Mesenchymal stem cell (in vitro differentiated cells and primary cell): ENCODE measurements at regions not wholly inside any gene's neighbourhood (a gene's known extent, or its start where the extent isn't known, plus 50 kb on each side); places are given as distances from the start of the nearest gene placed in this dataset.

Experiments used
- DNase-seq: peaks from one replicate; pipeline ENCODE4 v3.0.0-alpha.2; 2013
- H2AFZ ChIP-seq: one replicate; pipeline ENCODE4 v1.6.1; 2013; ENCODE audit warnings: low read depth, mild to moderate bottlenecking, control low read depth, inconsistent platforms, low read length, moderate library complexity
- H2AK5ac ChIP-seq: 2 replicates; pipeline ENCODE4 v1.6.1; 2013; ENCODE audit warnings: low read length, moderate library complexity, mild to moderate bottlenecking, inconsistent platforms; ENCODE audit not compliant: severe bottlenecking
- H2BK120ac ChIP-seq: one replicate; pipeline ENCODE4 v1.6.1; 2013; ENCODE audit warnings: low read depth, mild to moderate bottlenecking, inconsistent platforms, low read length, moderate library complexity
- H2BK12ac ChIP-seq, 2 experiments: one replicate each; pipeline ENCODE4 v1.6.1; 2013; ENCODE audit warnings: inconsistent platforms in 2 of 2, low read length in 2 of 2, mild to moderate bottlenecking in 2 of 2, moderate library complexity in 2 of 2, control low read depth in 1 of 2
- H2BK15ac ChIP-seq: one replicate; pipeline ENCODE4 v1.6.1; 2013; ENCODE audit warnings: mild to moderate bottlenecking, low read depth, inconsistent platforms; ENCODE audit not compliant: poor library complexity, severe bottlenecking
- H2BK5ac ChIP-seq: 2 replicates; pipeline ENCODE4 v1.6.1; 2013; ENCODE audit warnings: low read depth, mild to moderate bottlenecking, low read length, control low read depth, inconsistent platforms; ENCODE audit not compliant: poor library complexity, severe bottlenecking
- H3K14ac ChIP-seq, 2 experiments: one replicate each; pipeline ENCODE4 v1.6.1; 2013; ENCODE audit warnings: inconsistent platforms in 2 of 2, low read length in 2 of 2, control low read depth in 1 of 2, mild to moderate bottlenecking in 1 of 2, moderate library complexity in 1 of 2
- H3K18ac ChIP-seq, 2 experiments: one replicate each; pipeline ENCODE4 v1.6.1; 2013; ENCODE audit warnings: inconsistent platforms in 2 of 2, low read length in 2 of 2, control low read depth in 1 of 2, low read depth in 1 of 2, mild to moderate bottlenecking in 1 of 2
- H3K23ac ChIP-seq, 2 experiments: one replicate each; pipeline ENCODE4 v1.6.1; 2013; ENCODE audit warnings: inconsistent platforms in 2 of 2, low read length in 2 of 2, mild to moderate bottlenecking in 2 of 2, moderate library complexity in 2 of 2, control low read depth in 1 of 2
- H3K27ac ChIP-seq: 2 replicates; pipeline ENCODE4 v1.5.1; 2013; ENCODE audit warnings: mild to moderate bottlenecking, moderate library complexity, low read length, control low read depth, inconsistent platforms; ENCODE audit not compliant: poor library complexity, severe bottlenecking
- H3K27me3 ChIP-seq, 2 experiments: 2 replicates each; pipeline versions ENCODE4 v1.6.1 to v1.7.0; 2013; ENCODE audit warnings: low read length in 2 of 2, mild to moderate bottlenecking in 2 of 2, moderate library complexity in 2 of 2, control low read depth in 1 of 2, inconsistent platforms in 1 of 2; ENCODE audit not compliant: control insufficient read depth in 1 of 2, insufficient read depth in 1 of 2
- H3K36me3 ChIP-seq, 2 experiments: 2 replicates each; pipeline versions ENCODE4 v1.6.1 to v1.7.0; 2013; ENCODE audit warnings: low read length in 2 of 2, control low read depth in 1 of 2, inconsistent platforms in 1 of 2, low read depth in 1 of 2, mild to moderate bottlenecking in 1 of 2; ENCODE audit not compliant: insufficient read depth in 2 of 2, control insufficient read depth in 1 of 2
- H3K4ac ChIP-seq, 2 experiments: one replicate each; pipeline ENCODE4 v1.6.1; 2013; ENCODE audit warnings: inconsistent platforms in 2 of 2, low read length in 2 of 2, mild to moderate bottlenecking in 2 of 2, moderate library complexity in 2 of 2, control low read depth in 1 of 2, low read depth in 1 of 2
- H3K4me1 ChIP-seq: 2 replicates; pipeline ENCODE4 v1.6.1; 2013; ENCODE audit warnings: low read depth, low read length, control low read depth; ENCODE audit not compliant: control insufficient read depth, insufficient read depth
- H3K4me2 ChIP-seq: 2 replicates; pipeline ENCODE4 v1.6.1; 2013; ENCODE audit warnings: low read length, mild to moderate bottlenecking, inconsistent platforms; ENCODE audit not compliant: poor library complexity, severe bottlenecking
- H3K4me3 ChIP-seq, 2 experiments: 2 replicates each; pipeline versions ENCODE4 v1.5.1 to v1.7.0; 2013; ENCODE audit warnings: low read length in 2 of 2, mild to moderate bottlenecking in 2 of 2, control low read depth in 1 of 2, low read depth in 1 of 2; ENCODE audit not compliant: insufficient read depth in 1 of 2
- H3K79me1 ChIP-seq: replicated peaks from 2 replicates; pipeline ENCODE4 v1.6.1; 2013; ENCODE audit warnings: mild to moderate bottlenecking, control low read depth, low read length, inconsistent platforms; ENCODE audit not compliant: poor library complexity, severe bottlenecking
- H3K9ac ChIP-seq: 2 replicates; pipeline ENCODE4 v1.7.0; 2013; ENCODE audit warnings: mild to moderate bottlenecking, low read length, moderate library complexity
- H3K9me3 ChIP-seq: 2 replicates; pipeline ENCODE4 v1.7.0; 2013; ENCODE audit warnings: mild to moderate bottlenecking, low read length; ENCODE audit not compliant: control insufficient read depth
- H4K8ac ChIP-seq: one replicate; pipeline ENCODE4 v1.6.1; 2013; ENCODE audit warnings: inconsistent platforms, mild to moderate bottlenecking, low read length, moderate library complexity
- H4K91ac ChIP-seq: one replicate; pipeline ENCODE4 v1.6.1; 2013; ENCODE audit warnings: mild to moderate bottlenecking, low read length, inconsistent platforms
- WGBS: methylation state at CpG from one replicate; pipeline ENCODE4 v1.1.7; 2013; ENCODE audit warnings: mixed read lengths; 5-methylcytosine and 5-hydroxymethylcytosine counted together

GRCh38 chr12:126874427-126875026 lies 1392.4 kb upstream of the TMEM132C start:
- H3K27me3 ChIP-seq, result no peaks in the 10 kb centered on the region
- H3K9ac ChIP-seq, result no peak overlapping the region
- no peak overlapping the region for H2BK15ac ChIP-seq
- no peak overlapping the region for H3K14ac ChIP-seq
- H3K4ac ChIP-seq, result no peak overlapping the region
- H2AK5ac ChIP-seq, result no peak overlapping the region
- H3K23ac ChIP-seq, result no peak overlapping the region
- no peak overlapping the region for H3K4me2 ChIP-seq
- H3K79me1 ChIP-seq, result no peaks in the 10 kb centered on the region
- no peak overlapping the region for H3K18ac ChIP-seq
- no peak overlapping the region for H3K27ac ChIP-seq
- H4K8ac ChIP-seq, result no peak overlapping the region
- no peak overlapping the region for H2BK120ac ChIP-seq
- no peak overlapping the region for H2BK5ac ChIP-seq
- H3K36me3 ChIP-seq, result no peaks in the 10 kb centered on the region
- H3K4me1 ChIP-seq, result no peaks in the 10 kb centered on the region
- no peak overlapping the region for H3K4me3 ChIP-seq
- WGBS, result 32% methylated on average over 8 of the region's 8 CpGs
- no peak overlapping the region for H4K91ac ChIP-seq
- H2BK12ac ChIP-seq, result no peak overlapping the region
- H3K9me3 ChIP-seq, result no peaks in the 10 kb centered on the region
- H2AFZ ChIP-seq, result no peak overlapping the region
- no peak for DNase-seq

- no peaks in the 10 kb centered on the region for H3K79me1 ChIP-seq
- WGBS, result 78% methylated on average over 1 of the region's 2 CpGs
- no peaks in the 10 kb centered on the region for H3K27me3 ChIP-seq
- H3K4me3 ChIP-seq, result no peak overlapping the region
- H3K9ac ChIP-seq, result no peak overlapping the region
- H3K9me3 ChIP-seq, result no peaks in the 10 kb centered on the region
- H2BK120ac ChIP-seq, result no peak overlapping the region
- H4K91ac ChIP-seq, result no peak overlapping the region
- H3K14ac ChIP-seq, result no peak overlapping the region
- H3K36me3 ChIP-seq, result no peaks in the 10 kb centered on the region
- H2AK5ac ChIP-seq, result no peak overlapping the region
- no peak overlapping the region for H2AFZ ChIP-seq
- no peak overlapping the region for H3K4me2 ChIP-seq
- H2BK5ac ChIP-seq, result no peak overlapping the region
- H4K8ac ChIP-seq, result no peak overlapping the region
- H3K4me1 ChIP-seq, result no peaks in the 10 kb centered on the region
- DNase-seq, result no peak
- H2BK15ac ChIP-seq, result no peak overlapping the region
- no peak overlapping the region for H3K23ac ChIP-seq
- H3K27ac ChIP-seq, result no peak overlapping the region
- no peak overlapping the region for H3K4ac ChIP-seq
- no peak overlapping the region for H3K18ac ChIP-seq
- H2BK12ac ChIP-seq, result no peak overlapping the region
Measured at GRCh38 chr12:126879842-126880241, 1387.1 kb upstream of the TMEM132C start.

DNA sequence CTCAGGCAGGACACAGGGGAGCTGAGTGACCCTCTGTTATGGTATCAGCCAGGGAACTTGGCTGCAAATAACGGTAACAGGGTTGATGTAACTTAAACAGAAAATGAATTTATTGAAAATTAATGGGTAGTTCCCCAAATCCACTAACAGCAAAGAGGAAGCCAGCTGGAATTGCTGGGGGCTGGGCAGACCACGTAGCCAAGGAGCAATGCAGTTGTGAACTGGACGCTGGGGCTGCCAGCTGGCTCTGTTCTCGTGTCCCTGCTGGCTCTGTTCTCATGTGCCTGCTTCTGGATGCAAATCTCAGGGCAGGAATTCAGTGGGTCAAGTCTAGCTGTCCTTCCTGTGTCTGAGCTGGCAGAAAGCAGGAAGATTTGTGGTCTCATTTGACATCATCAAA lies 1383.3 kb upstream of the TMEM132C start:
- Histone ChIP-seq H2AFZ (no peak overlapping the region), H3K4me2 (no peak overlapping the region), H3K4me1 (no peaks in the 10 kb centered on the region), H4K91ac (no peak overlapping the region), H3K79me1 (no peaks in the 10 kb centered on the region), H3K4me3 (no peak overlapping the region), H3K18ac (no peak overlapping the region), H2BK12ac (no peak overlapping the region), H2AK5ac (no peak overlapping the region), H3K14ac (no peak overlapping the region), H3K27me3 (no peaks in the 10 kb centered on the region), H2BK120ac (no peak overlapping the region), H2BK5ac (no peak overlapping the region), H2BK15ac (no peak overlapping the region), H3K36me3 (no peaks in the 10 kb centered on the region), H3K23ac (no peak overlapping the region), H3K9ac (no peak overlapping the region), H3K4ac (no peak overlapping the region), H4K8ac (no peak overlapping the region), H3K9me3 (no peaks in the 10 kb centered on the region), H3K27ac (no peak overlapping the region)
- 57% methylated on average over 3 of the region's 4 CpGs for WGBS
- no peak for DNase-seq

- Histone ChIP-seq H4K91ac (no peak overlapping the region), H3K18ac (no peak overlapping the region), H2BK5ac (no peak overlapping the region), H3K4me1 (no peaks in the 10 kb centered on the region), H2BK120ac (no peak overlapping the region), H3K27ac (no peak overlapping the region), H3K23ac (no peak overlapping the region), H3K36me3 (no peaks in the 10 kb centered on the region), H2BK12ac (no peak overlapping the region), H4K8ac (no peak overlapping the region), H3K9me3 (peaks cover 2% of the 10 kb centered on the region), H3K4me2 (no peak overlapping the region), H3K4me3 (no peak overlapping the region), H3K14ac (no peak overlapping the region), H2AFZ (no peak overlapping the region), H3K9ac (no peak overlapping the region), H3K4ac (no peak overlapping the region), H3K79me1 (no peaks in the 10 kb centered on the region), H3K27me3 (no peaks in the 10 kb centered on the region), H2BK15ac (no peak overlapping the region), H2AK5ac (no peak overlapping the region)
- DNase-seq, result no peak
- 20% methylated on average over 2 of the region's 4 CpGs for WGBS
Measured at GRCh38 chr12:126889501-126889900, 1377.5 kb upstream of the TMEM132C start.
